HG03354 (cell line): ENCODE measurements at regions not wholly inside any gene's neighbourhood (a gene's known extent, or its start where the extent isn't known, plus 50 kb on each side); places are given as distances from the start of the nearest gene placed in this dataset.

Source experiments
- ATAC-seq: cut with Tn5 transposase; IDR thresholded peaks from one replicate; pipeline ENCODE4 v1.9.1; 2021; ENCODE audit warnings: mild to moderate bottlenecking; ENCODE audit not compliant: unreplicated experiment, poor library complexity, severe bottlenecking

DNA sequence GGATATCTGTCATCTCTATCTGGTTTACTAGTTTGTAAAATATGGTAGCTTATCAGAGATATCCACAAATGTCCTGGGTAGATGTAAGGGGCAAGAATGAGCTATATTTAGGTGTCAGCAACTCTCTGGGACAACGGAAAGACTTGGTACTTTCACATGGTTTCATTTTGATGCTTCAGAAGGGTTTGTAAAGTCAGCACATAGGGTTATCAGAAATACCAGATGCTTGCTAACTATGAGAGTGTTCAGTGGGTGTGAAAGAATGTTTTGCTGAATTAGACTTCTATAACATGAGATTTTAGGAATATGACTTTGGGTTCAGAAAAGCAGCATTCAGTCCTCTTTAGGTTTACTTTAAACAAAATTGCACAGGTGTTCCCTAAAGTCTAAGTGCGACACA lies 466.5 kb upstream of the PDZRN3 start:
- no peak for ATAC-seq

DNA sequence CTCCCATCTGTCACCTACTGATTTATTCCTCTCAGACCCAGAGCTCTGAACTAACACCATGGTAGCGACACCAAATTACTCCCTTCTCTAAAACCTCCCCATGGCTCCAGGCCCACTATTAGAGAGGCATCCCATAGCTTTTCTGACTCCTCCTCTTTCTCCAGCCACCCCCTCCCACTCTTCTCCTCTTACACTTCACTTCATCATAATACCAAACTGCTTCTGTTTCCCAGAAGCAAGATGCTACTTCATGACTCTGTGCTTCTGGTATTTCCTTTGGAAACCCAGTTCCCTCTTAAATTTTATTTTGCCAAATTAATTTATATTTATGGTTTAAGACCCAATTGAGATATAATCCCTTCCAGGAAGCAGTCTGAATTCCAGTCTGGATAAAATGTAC lies 465.1 kb upstream of the PDZRN3 start:
- ATAC-seq = no peak

DNA sequence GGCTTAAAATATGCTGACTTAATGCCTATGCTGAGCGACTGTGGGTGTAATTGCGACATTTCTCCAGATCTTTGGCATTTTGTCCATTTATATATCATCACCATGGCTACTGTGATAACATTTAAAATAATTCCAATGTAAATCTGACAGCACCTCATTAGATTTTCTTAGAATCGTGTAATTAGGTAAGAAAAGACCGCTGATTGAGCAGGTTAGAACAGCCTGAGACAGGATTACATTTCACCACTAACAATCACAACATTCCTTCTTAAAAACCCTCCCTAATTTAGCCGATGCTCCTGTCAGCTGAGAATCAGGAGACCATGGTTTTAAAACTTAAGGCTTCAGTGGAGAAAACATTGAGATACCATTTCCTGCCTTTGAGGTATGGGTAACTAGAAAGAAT lies 455.3 kb upstream of the PDZRN3 start:
- no peak for ATAC-seq

DNA sequence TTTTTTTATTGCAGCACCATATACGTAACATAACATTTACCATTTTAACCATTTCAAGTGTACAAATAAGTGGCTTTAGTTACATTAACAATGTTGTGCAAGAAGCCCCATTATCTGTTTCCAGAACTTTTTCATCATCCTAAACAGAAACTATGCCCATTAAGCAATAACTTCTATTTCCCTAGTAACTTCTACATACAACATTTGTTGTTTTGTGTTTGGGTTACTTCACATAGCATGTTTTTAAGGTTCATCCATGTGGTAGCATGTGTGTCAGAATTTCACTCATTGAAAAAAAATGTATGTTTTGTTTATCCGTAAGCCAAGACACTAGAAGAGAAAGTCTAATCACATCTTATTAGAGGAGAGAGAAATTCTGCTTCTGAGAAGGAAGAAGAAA lies 450.5 kb upstream of the PDZRN3 start:
- ATAC-seq = no peak

DNA sequence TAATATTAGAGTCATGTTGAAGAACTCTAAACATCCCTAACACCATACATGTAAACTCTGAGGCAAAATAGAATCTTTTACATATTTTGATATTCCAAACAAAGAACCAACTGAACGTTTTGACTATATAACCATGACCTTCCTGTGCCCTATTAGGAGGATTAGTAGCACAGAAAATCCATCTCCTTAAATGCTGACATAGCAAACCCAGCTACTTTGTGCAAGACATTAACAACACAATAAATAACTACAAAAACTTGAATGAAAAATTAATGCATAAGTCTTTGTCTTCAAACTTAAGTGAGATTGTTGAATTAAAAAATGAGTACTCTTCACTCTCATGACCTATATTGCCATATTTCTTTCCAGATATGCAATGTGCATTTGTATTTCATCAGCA lies 450.0 kb upstream of the PDZRN3 start:
- no peak for ATAC-seq

DNA sequence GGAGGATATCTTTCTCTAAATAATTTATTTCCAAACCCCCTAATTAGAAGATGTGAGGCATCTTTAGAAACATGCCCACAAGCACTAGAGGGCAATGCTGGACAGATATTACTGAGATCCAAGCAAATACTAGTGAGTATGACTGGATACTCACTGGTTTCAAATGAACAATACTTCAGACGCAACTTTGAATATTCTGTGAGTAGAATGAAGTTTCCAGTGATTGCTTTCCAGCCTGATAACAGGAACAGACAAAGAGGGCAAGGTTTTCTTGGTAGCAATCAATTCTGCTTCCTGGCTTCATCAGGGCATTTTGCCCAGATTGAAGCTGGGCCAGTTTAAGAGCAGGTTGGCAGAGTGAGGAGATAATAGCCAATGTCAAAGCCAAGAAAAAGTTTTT lies 442.6 kb upstream of the PDZRN3 start:
- no peak for ATAC-seq

DNA sequence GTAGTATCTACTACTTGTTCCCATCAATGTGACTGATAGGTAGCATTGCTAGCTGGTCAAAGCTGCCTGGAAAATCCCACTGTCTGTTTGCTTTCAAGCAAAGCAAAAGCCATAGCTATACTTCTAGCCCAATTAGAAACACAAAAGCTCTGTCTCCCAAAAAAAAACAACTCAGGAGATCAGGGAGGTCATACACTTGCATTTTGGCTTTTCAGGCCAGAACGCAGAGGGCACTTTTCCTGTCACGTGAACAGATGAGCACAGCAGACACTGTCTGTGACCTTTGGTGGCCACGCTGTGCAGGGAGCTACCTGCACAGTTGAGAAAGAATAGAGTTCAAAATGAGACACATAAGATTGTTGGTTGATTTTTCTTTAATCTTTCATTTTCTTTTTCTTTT lies 441.7 kb upstream of the PDZRN3 start:
- no peak for ATAC-seq

DNA sequence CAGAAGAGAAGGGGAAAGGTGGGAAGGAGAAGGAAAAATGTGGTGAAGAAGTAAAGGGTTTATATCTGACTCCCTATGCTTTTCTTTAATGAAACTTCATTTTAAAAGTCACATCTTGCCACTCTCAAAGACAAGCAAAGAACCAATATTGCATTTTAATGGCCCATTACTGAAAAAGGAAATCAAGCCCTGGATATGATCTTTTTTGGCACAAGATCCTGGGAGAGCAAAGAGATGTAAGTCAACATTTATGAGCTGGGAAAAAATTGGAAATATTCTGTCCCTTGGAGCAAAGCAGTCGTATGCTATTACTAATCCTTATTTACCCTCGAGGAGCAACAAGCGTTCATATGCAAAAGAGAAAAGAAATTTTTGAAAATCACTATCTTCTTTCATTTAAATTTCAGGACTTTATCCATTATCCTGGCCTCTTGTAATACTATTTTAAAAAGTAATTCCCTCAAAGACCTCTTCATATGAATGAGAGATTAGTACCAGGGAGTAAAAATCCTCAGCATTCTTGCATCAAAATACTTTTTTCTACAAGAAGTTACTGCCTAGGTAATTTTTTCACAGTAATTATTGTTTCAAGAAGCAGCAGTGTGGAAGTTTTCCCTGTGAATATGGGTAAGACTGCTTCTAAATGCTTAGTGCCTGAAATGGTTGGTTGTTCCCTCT lies 435.3 kb upstream of the PDZRN3 start:
- ATAC-seq = no peak

DNA sequence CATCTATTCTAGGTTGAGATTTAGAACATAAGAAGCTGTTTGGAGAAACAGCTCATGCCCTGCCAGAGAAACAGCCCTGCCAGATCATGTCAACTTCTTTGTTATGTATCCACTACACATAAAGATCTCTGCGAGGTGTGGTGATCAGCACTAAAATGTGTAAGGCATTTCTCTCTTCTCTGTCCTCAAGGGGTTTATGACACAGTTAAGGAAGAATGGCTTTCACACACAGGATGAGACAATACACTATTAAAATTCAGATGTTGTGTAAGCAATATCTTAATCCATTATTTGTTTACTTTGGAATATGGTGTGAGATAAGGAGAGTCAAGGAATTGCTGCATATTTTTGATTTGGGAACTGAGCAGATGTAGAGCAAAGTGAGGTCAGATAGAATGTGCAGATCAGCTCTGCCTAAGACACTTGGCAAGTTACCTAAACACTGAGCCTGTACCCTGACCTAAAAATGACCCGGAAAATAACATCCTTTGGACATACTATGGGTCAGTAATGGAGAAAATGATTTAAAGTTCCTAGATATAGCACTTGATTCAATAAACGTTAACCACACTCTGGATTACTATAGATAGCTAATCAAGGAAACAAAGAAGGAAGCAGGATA lies 434.7 kb upstream of the PDZRN3 start:
- no peak for ATAC-seq

DNA sequence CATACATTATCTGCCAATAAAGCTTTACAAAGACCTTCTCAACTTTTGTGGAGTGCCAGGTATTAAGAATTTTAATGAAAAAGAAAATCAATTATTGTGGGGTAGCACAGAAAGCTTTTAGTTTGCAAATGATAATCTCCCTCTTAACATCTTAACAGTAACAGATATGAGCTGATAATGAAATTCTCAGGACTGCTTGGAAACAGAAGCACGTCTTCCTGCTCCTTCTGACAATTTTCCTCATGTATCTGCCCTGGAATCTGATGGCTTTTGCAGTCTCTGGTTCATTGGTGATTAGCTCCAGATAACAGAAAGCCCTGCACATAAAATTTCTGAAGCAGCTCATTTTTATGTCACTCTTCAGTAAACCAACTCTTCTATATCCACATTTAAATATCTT lies 432.4 kb upstream of the PDZRN3 start:
- no peak for ATAC-seq

DNA sequence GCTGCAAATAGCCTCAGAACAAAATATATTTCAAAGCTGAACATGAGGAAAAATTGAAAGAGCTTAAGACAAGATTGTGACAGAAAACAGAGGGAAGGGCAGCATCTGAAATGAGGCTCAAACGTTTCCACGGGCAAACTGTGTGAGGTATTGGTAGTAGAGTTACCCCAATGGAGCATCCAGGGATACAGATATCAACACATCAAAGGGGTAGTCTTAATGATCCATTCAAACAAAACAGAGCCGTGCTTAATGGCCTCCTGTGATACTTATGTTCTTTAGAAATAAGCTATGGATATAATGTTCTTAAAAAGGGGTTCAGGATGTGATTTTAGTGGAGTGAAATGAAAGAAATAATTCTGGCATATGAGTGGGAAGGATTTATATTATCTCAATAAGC lies 430.3 kb upstream of the PDZRN3 start:
- ATAC-seq = no peak

DNA sequence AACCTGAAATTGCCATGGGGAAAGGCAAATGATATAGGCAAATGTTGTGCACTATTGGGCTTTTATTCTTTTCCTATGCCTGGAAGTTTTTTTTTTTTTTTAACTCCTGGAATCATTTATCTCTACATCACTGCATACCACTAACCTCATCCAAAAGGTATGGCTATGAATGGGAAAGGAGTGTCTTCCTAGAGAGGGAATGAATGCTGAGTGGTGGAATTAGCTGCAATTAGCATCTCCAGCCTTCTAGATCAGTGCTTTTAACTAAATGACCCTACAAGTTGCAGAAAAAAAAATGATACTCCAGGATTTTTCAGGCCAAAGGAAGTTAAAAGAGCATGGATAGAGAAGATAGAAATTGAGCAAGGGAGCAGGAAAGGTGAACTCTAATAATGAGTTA lies 429.8 kb upstream of the PDZRN3 start:
- ATAC-seq = no peak

DNA sequence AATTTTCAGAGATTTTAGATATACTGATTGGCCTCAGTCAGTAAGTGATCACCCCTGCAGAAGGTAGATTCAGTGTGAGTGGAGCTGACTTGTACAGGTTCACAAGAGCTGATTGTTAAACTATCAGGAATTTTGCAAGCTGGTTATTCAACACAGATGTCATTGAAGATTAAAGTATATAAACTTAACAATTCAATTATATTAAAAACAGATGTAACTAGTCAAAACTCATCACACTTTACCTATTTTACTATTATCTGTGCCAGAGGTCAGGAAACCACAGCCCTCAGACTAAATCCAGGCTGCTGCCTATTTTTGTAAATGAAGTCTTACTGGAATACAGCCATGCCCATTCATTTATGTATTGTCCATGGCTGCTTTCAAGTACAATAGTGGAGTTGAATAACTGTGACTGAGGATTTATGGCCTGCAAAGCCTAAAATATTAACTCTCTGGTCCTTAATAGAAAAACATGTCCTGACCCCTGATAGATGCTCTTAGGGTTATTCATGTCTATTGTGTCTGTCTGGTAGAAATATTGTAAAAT lies 429.3 kb upstream of the PDZRN3 start:
- no peak for ATAC-seq

DNA sequence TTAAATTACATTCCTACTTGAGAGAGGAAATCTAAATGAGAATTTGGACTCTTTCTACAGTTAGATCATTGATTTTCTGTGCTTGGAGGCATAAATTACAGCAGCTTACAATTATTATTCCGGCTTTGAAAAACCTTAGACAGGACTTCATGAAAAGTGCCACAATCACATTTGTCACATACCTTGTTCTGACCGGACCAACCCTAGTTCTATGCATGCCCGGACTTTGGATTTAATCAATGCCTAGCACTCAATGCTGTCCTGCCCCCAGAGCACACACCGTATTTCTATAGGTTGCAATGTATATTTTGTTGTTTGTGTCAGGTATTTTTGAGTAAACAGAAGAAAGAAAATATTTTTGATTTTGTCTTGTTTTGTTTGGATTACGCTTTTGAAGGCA lies 424.7 kb upstream of the PDZRN3 start:
- no peak for ATAC-seq

DNA sequence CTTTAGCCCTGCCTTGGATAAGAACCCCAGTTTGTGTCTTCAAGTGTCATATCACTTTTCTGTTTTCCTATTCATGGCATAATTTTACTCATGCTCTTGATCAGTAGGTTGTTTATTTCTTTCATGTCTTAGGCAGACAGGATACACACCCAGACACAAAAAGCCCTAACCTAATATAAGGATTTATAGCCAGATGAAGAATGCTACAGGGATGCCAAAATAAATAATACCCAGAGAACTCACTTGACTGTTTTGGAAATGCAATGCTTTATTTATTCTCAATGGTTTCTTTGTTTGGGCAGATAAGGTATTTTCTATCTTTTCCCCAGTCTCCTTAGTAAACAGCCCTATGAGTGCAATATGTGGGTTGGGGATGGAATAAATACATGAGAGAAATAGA lies 424.0 kb upstream of the PDZRN3 start:
- no peak for ATAC-seq

DNA sequence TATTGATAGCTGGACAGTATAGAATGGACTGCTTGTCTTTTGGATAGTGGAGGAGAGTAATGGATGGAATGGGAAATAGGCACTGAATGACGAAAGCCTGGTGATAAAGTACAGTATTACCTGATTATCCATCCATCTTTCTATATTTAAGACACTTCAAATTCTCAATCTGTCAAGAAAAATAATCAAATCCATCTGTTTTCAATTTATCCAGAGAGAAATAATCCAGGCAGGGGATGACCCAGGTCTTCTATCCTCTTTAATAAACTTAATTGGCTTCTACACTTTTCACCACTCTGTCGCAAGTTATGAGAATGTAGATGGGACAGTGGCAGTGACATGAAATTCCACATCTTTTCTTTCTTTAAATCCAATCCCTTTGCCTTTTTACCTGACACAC lies 420.3 kb upstream of the PDZRN3 start:
- ATAC-seq = no peak

DNA sequence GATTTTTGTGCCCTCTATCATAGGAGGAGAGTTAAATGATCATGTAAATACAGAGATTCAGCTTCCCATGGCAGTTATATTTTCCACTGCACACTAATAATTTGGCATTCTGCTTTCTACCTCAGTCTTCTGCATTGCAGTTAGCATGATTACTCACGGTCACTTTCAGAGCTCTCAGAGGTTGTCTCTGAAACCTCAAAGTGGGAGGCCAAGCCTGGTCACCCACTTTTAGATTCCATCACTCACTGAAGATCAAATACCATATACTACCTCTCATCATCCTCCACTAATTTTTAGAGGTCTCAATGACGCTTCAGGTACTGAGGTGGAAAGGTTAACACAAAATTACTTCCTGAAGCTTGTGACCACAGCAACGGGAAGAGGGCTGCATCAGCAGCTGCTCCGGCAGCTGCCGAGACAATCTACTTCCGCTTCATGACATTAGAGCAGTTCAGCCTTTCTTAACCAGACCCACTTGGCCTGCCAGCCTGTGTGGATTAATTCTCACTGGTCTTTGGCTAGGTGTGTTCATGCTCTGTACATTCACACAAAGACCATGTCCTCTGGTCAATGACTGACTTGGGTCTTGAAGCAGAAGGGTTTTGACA lies 416.4 kb upstream of the PDZRN3 start:
- no peak for ATAC-seq

DNA sequence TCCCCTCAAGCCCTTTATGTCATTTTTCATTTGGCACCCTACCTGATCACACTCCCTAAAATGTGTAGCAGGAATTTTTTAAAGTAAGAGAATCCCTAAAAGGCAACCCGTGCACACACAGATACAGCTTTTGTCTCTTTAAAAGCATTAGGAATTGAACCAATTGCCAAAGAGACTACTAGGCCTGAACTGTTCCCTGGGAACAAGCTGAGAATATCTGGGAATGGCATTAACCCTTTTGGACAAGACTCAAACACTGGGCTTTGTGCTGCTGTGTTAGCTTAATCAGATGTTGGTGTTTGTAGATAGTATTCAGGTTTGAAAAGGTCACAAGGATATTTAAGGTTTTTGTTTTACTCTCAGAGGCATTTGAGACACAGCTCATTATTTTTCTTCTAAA lies 414.4 kb upstream of the PDZRN3 start:
- ATAC-seq = no peak

DNA sequence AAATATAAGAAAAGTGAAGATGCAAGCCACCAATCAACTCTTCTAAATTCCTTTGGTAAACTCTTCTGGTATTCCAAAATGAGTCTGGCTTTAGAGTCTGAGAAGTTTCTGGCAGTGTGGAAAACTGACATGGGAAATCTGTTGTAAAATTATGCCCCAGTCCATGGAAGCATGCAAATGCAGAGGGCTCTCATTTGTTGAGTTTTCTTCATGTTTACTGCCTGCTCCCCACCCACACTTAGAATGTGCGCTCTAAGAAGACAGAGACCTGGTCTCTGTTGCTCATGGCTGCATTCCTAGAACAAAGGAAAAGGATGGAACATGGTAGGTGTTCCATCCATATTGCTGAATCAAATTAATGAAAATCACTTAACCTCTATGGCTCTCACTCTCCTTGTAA lies 411.8 kb upstream of the PDZRN3 start:
- ATAC-seq = no peak

DNA sequence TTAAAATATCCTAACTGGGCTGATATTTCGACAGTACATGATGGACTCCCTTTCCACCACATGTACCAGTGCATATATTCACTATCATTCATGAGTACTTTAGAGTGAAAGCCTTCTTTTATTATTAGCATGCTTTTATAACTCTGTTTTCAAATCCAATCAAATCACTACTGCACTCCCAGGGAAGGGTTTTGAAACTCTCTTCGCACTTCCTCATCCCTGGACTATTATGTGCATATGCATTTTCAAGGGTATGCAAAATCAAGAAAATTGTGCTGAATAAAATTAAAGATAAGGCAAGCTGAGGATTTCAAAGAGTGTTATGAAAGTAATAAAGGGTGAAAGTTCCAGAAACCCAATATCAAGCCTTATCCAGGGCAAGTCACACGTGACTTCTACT lies 411.4 kb upstream of the PDZRN3 start:
- ATAC-seq = no peak

DNA sequence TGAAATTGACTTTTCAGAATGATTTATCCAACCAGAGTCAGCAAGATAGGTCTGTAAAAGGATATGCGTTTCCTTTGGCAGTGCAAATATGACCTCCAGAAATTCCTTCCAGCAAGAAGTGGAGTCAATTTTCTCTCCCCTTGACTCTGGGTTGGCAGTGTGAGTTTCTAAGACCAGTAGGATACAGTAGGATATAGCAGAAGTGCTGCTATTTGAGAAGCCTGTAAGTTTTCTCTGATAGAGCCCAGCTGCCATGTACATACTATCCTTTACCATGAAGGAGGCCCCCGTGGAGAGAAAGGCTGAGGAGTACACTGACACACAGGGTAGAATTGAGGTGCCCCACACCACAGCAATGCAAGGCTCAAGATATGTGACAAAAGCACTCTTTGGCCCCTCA lies 409.1 kb upstream of the PDZRN3 start:
- ATAC-seq = no peak
